Fibroblast of skin of scalp (primary cell): ENCODE measurements at regions not wholly inside any gene's neighbourhood (a gene's known extent, or its start where the extent isn't known, plus 50 kb on each side); places are given as distances from the start of the nearest gene placed in this dataset.
"Not testable (repeated sequence)": the region's sequence is repeated elsewhere in the genome, so short reads cannot be mapped to it uniquely, and the experiment has no call there.

ENCODE experiments used
- DNase-seq: peaks from one replicate; pipeline ENCODE4 v3.0.0-alpha.2; 2013

DNA sequence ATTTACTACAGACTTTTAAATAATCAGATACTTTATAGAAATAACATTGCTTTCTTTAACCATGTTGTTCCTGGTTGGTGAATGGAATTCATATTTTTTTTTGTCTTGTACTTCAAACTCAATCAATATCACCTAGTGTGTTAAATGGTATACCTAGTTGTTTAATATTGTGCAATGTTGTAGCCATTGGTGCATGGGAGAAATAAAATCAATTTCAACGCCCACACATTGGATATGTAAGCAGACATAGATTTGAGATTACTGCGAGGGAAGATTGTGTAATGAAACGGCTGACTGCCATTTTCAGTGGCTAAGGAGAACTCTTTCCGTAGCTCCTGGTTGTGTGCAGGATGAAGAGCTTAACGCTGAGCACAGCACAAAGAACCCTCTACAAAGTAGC lies 626.1 kb downstream of the TMEM182 start:
- no peak for DNase-seq

DNA sequence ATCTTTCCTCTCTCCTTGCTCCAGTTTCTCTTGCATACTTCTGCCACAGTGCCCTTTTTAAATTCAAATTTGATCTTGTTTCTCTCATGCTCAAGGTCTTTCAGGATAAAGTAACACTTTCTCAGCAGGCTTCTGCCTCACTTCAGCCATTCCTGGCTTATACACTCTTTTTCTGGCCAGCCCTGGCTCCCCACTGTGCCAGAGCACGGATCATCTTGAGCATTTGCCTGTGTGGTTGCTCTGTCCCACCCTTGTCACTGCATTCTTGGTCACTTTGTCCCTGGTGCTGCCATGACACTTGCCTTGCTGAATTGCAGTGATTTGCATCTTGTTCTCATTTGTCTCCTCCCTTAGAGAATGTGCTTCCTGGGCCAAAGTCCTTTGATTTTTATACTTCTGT lies 634.3 kb downstream of the TMEM182 start:
- no peak for DNase-seq

- DNase-seq: peak; percentile 90
Observed at GRCh38 chr2:103401621-103402020, 639.8 kb downstream of the TMEM182 start.

DNA sequence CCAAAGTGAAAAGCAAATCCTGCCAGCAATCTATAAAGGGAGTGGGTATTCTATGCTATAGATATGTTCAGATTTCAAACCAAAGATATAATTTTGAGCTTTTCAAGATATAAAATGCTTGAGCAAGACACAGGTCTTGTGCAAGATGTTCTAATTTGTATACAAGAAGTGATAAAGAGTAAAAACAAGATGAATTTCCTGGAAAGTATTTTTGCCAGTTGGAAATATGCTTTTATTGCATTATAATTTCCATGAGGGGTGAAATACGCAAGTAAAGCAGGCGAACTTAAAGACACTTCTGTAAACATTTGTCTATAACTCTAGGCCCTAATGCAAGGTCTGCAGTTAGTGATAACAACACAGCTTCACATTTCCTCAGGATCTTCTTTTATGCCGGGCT lies 640.5 kb downstream of the TMEM182 start:
- no peak for DNase-seq

GRCh38 chr2:103402944-103403343 lies 641.1 kb downstream of the TMEM182 start:
- no peak for DNase-seq

- DNase-seq: not testable (repeated sequence)
Observed at GRCh38 chr2:103403388-103403787, 641.6 kb downstream of the TMEM182 start.

- no peak for DNase-seq
Observed at GRCh38 chr2:103410221-103410620, 648.4 kb downstream of the TMEM182 start.

GRCh38 chr2:103419506-103419905 lies 657.7 kb downstream of the TMEM182 start:
- DNase-seq: no peak

DNA sequence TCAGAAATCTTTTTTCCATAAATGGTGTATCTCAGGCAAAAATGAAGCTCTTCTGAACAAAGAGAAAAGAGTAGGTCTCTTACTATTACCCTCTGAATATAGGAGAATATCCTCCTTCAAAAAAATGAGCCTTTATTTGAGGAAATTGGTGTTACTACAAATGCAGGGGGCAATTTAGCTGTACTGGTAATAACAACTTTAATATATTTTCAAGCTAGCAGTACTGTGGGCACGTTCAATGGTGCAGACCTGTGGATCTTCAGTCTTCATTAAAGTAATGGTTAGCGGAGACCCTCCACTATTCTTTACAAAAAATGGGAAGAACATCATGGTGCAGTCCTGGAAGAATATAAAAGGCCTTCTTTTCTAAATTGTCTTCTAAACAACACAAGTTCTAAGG lies 661.3 kb downstream of the TMEM182 start:
- no peak for DNase-seq

DNA sequence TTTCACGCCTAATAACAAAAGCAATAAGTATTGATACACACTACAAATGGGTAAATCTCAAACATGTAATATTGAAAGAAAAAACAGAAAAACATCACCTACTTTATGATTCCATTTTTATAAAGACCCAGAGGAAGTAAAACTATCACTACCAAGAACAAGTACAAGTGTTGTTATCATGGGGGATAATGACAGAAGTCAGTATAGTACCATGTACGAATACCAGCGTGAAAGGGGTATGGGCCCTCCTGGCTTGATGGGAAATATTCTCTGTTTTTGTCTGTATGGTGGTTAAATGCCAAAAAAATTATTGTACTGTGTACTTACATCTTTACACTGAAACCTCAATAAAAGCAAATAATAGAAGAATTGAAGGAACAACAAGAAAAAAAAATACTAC lies 665.7 kb downstream of the TMEM182 start:
- no peak for DNase-seq

GRCh38 chr2:103430191-103430590 lies 668.4 kb downstream of the TMEM182 start:
- DNase-seq: no peak

- peak; percentile 1 for DNase-seq
Observed at GRCh38 chr2:103435010-103435409, 673.2 kb downstream of the TMEM182 start.

- DNase-seq: no peak
Observed at GRCh38 chr2:103437161-103437560, 675.3 kb downstream of the TMEM182 start.

DNA sequence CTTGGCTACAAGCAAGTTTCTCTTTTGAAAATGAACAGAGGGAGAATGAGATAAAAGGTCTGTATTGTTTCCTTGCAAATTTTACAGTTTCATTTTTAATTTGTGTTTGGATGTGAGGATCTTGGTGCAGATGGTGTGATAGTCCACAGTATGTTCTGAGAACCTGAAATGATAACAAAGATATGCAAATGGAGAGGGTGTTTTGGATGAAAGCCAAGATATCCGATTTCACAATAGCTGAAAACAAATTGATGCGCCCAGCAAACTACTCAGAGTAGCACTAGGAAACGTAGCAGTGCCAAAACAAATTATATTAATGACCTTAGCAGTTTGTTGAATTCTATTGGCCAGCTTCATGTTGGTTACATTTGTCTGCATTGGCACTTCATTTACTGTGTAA lies 683.5 kb downstream of the TMEM182 start:
- DNase-seq: no peak

- no peak for DNase-seq
Observed at GRCh38 chr2:103448495-103448894, 686.7 kb downstream of the TMEM182 start.

DNA sequence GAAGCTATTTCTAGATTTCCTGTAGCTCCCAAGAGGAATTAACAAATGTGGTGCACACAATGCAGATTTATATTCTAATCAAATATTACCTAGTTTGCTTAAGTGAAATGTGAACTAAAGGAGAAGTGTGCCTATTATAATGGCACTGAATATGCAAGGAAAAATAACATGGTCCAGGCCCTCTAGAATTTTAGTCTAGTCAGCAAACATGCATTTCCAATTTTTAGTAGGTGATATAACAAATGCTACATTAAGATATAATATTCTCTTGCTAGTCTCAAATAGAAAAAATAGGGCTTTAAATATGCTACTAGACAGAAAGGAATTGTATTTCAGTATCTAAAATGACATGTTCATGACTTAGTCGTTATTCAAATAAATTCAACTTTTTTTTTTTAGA lies 689.5 kb downstream of the TMEM182 start:
- no peak for DNase-seq

DNA sequence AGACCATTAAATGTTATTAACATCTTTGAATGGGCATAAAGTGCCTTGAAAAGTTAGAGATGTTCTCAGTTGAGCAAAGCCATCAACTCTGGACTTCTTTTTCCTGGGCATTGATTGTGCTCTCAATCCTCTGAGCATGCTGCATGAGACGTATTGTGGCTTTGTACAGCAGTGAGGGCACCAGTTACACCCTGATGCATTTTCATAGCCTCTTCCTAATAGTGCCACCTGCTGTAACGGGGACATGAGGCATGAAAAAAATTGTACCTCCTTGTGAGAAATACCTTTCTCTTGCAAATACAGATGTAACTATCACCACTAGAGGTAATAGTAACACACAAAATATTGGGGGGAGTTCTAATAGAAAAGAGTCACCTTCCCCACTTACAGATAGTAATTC lies 697.5 kb downstream of the TMEM182 start:
- DNase-seq: no peak

DNA sequence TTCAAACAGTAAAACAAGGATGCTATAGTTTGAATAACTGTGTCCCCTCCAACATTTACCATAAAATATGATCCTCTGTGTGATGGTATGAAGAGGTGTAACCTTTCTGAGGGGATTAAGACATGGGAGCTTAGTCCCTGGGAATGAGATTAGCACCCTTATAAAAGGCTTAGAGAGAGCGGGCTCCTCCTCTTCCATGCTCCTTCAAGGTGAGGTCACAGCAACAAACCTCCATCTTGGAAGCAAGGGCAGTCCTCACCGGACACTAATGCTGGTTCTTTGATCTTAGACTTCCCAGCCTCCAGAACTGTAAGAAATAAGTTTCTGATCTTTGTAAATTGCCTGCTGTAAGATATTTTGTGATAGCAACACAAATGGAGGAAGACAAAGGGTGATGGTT lies 700.3 kb downstream of the TMEM182 start:
- no peak for DNase-seq

- DNase-seq: no peak
Observed at GRCh38 chr2:103462712-103463111, 700.9 kb downstream of the TMEM182 start.

DNA sequence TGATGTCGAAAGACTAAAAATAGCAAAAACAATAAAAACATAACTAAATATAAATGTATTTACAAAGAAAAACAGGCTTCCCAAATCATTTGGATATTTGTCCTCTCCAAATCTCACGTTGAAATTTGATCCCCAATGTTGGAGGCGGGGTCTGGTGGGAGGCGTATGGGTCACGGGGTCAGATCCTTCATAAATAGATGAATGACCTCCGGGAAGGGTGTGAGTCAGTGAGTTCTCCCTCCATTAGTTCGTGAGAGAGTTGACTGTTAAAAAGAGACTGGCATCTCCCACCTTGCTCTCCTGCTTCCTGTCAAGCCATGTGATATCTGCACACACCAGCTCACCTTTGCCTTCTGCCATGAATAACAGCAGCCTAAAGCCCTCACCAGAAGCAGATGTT lies 703.0 kb downstream of the TMEM182 start:
- DNase-seq: no peak

GRCh38 chr2:103469800-103470199 lies 708.0 kb downstream of the TMEM182 start:
- no peak for DNase-seq

- no peak for DNase-seq
Observed at GRCh38 chr2:103484906-103485305, 723.1 kb downstream of the TMEM182 start.

DNA sequence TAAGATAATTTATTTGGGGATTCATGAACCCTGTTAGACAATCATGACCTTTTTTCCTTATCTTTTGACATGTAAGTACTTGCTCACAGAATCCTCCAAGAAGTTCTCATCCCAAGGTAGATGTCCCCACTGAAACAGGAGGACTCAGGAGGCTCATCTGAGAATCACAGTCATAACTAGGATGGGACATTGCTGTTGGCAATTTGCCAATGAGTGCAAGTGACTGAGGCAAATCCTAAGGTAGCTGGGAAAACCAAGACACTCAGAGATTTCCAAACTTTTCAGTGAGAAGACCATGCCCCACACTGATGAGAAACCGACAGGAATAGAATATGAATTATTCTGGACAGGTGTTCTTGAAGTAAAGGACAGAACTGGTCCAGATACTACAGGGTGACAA lies 735.0 kb downstream of the TMEM182 start:
- no peak for DNase-seq

- DNase-seq: no peak
Observed at GRCh38 chr2:103506812-103507211, 745.0 kb downstream of the TMEM182 start.

DNA sequence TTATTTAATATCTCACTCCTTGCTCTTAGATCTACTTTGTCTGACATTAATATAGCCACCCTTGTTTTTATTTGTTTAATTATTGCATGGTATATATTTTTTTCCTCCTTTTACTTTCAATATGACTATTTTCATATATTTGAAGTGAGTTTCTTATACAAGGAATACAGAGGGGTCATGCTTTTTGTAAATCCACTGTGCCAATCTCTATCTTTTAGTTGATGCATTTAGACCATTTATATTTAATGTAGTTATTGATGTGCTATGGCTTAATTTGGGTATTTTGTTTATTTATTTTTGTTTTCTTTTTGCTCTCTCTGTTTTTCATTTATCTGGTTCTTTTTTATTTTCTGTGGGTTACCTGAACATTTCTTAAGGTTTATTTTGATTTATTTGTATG lies 750.6 kb downstream of the TMEM182 start:
- no peak for DNase-seq

DNA sequence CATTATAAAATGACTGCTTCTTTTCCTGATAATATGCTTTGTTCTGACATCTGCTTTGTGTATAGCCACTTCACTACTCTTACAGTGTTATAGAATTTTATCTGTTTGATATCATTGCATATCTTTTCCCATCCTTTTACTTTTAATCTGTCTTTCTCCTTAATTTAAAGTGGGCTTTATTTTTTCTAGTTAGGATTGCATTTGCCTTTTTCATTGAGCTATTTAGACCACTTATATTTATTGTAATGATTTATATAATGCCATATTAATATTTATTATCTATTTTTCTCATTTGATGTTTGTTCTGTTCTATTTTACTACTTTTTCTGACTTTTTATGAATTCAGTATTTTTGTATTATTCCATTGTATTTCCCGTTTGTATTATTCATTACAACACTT lies 758.7 kb downstream of the TMEM182 start:
- no peak for DNase-seq
